ENCODE measurements at regions not wholly inside any gene's neighbourhood (a gene's known extent, or its start where the extent isn't known, plus 50 kb on each side); places are given as distances from the start of the nearest gene placed in this dataset.

- Histone ChIP-seq H3K4me1 (ENCODE audit: control insufficient read depth, insufficient read depth, low read length) (no peaks in the 10 kb centered on the region), H3K27me3 (ENCODE audit: control insufficient read depth, insufficient read depth, low read length) (peaks cover 6% of the 10 kb centered on the region; the same call in 1 of the 2 replicates), H3K9me3 (ENCODE audit: control insufficient read depth, insufficient read depth, low read depth, low read length) (no peaks in the 10 kb centered on the region), H3K4me3 (ENCODE audit: low read depth in 2 of 2, low read length in 2 of 2) (no peak overlapping the region), H3K36me3 (ENCODE audit: control insufficient read depth, insufficient read depth, low read length) (no peaks in the 10 kb centered on the region), H3K27ac (ENCODE audit: low read length) (no peak overlapping the region)
- CTCF ChIA-PET: no interaction called here
- POLR2A ChIA-PET: no interaction called here
- in situ Hi-C loops (cut with HindIII; ENCODE audit: low pct_unique_long_range_greater_than_20kb, low sequenced_read_pairs) (no loop called here), intact Hi-C loops (cut with micrococcal nuclease; ENCODE audit: unreplicated experiment) (no loop called here)
- BruUV-seq (replicated peaks): no TSS peak
- ATAC-seq: no peak
- no peak for TF ChIP-seq TCF7L2 (IDR thresholded peaks at IDR 0.05; ENCODE audit: low read depth, low read length)
- no peak for TF ChIP-seq CTCF (IDR thresholded peaks at IDR 0.05)
- no peak for TF ChIP-seq SIN3A (IDR thresholded peaks at IDR 0.05; ENCODE audit: borderline replicate concordance, insufficient read depth, low read depth, low read length)
- TF ChIP-seq REST (IDR thresholded peaks at IDR 0.05; ENCODE audit: insufficient read depth in 1 of 2, low read depth in 2 of 2, low read length in 1 of 2): no peak
- TF ChIP-seq POLR2AphosphoS5 (IDR thresholded peaks at IDR 0.05; ENCODE audit: low read depth, low read length): no peak
- no peak for DNase-seq (ENCODE audit: low read depth, low spot score)
Measured at GRCh38 chr10:47114680-47115186, 185.3 kb upstream of the GDF10 start.

GRCh38 chr10:47115322-47115721 lies 184.7 kb upstream of the GDF10 start:
- TF ChIP-seq TCF7L2 (IDR thresholded peaks at IDR 0.05; ENCODE audit: low read depth, low read length) (no peak), REST (IDR thresholded peaks at IDR 0.05; ENCODE audit: insufficient read depth in 1 of 2, low read depth in 2 of 2, low read length in 1 of 2) (no peak), POLR2AphosphoS5 (IDR thresholded peaks at IDR 0.05; ENCODE audit: low read depth, low read length) (no peak)

More at GRCh38 chr10:47115322-47115721, 184.7 kb upstream of the GDF10 start:
- in situ Hi-C loops (cut with HindIII; ENCODE audit: low pct_unique_long_range_greater_than_20kb, low sequenced_read_pairs) (no loop called here), intact Hi-C loops (cut with micrococcal nuclease; ENCODE audit: unreplicated experiment) (no loop called here)
- ChIA-PET POLR2A (no interaction called here), CTCF (no interaction called here)
- no TSS peak for BruUV-seq (replicated peaks)
- no peak overlapping the region for H3K27ac ChIP-seq (ENCODE audit: low read length)
- ATAC-seq (no peak), DNase-seq (ENCODE audit: low read depth, low spot score) (no peak)
- no peaks in the 10 kb centered on the region for H3K9me3 ChIP-seq (ENCODE audit: control insufficient read depth, insufficient read depth, low read depth, low read length)
- no peaks in the 10 kb centered on the region for H3K4me1 ChIP-seq (ENCODE audit: control insufficient read depth, insufficient read depth, low read length)
- no peaks in the 10 kb centered on the region for H3K36me3 ChIP-seq (ENCODE audit: control insufficient read depth, insufficient read depth, low read length)
- no peak overlapping the region for H3K4me3 ChIP-seq (ENCODE audit: low read depth in 2 of 2, low read length in 2 of 2)
- H3K27me3 ChIP-seq (ENCODE audit: control insufficient read depth, insufficient read depth, low read length): peaks cover 6% of the 10 kb centered on the region; the same call in 1 of the 2 replicates
